DOHH2 (cell line): ENCODE measurements at regions not wholly inside any gene's neighbourhood (a gene's known extent, or its start where the extent isn't known, plus 50 kb on each side); places are given as distances from the start of the nearest gene placed in this dataset.

Experiments
- CTCF ChIP-seq: fragments of 200-600 bp; sonication (generic); IDR thresholded peaks from one replicate; pipeline ENCODE4 v1.5.1; 2014; ENCODE audit warnings: antibody characterized with exemption, mild to moderate bottlenecking, low read depth, low read length; ENCODE audit not compliant: poor library complexity, severe bottlenecking
- EZH2phosphoT487 ChIP-seq: fragments of 200-600 bp; sonication (generic); IDR thresholded peaks from 2 replicates; pipeline ENCODE4 v1.6.1; 2017; ENCODE audit warnings: borderline replicate concordance, mild to moderate bottlenecking, antibody characterized with exemption, low read length, moderate library complexity, mixed read lengths

- TF ChIP-seq CTCF (no peak), EZH2phosphoT487 (no peak)
Measured at GRCh38 chr3:73319179-73319769, 257.8 kb downstream of the EBLN2 start.
